ENCODE measurements at regions not wholly inside any gene's neighbourhood (a gene's known extent, or its start where the extent isn't known, plus 50 kb on each side); places are given as distances from the start of the nearest gene placed in this dataset.

GRCh38 chr4:125994024-125994423 lies 679.3 kb downstream of the FAT4 start:
- Mint-ChIP-seq H3K27ac (no peak overlapping the region), H3K4me3 (no peak overlapping the region), H3K9me3 (ENCODE audit: insufficient read depth) (no peaks in the 10 kb centered on the region), H3K4me1 (no peaks in the 10 kb centered on the region), H3K27me3 (no peaks in the 10 kb centered on the region)
- Histone ChIP-seq H3K4me2 (replicated peaks; ENCODE audit: low read depth, low read length, poor library complexity, severe bottlenecking) (no peak overlapping the region), H3K36me3 (replicated peaks in 1 of 2; ENCODE audit: control extremely low read depth in 1 of 2, control insufficient read depth in 1 of 2, extremely low read depth in 1 of 2, insufficient read depth in 2 of 2, low read length in 1 of 2) (no peaks in the 10 kb centered on the region), H3K79me2 (ENCODE audit: control insufficient read depth, insufficient read depth, low read length) (no peaks in the 10 kb centered on the region), H3K27me3 (replicated peaks in 1 of 4; ENCODE audit: control extremely low read depth in 1 of 4, control insufficient read depth in 3 of 4, insufficient read depth in 4 of 4, low read length in 3 of 4) (no peaks in the 10 kb centered on the region), H2AFZ (ENCODE audit: insufficient read depth, low read depth, low read length, poor library complexity, severe bottlenecking) (no peak overlapping the region), H3K4me3 (ENCODE audit: control extremely low read depth in 1 of 5, extremely low read depth in 1 of 5, insufficient read depth in 1 of 5, low read depth in 2 of 5, low read length in 4 of 5) (no peak overlapping the region), H3K27ac (ENCODE audit: low read length in 2 of 2) (no peak overlapping the region), H4K20me1 (ENCODE audit: control insufficient read depth, insufficient read depth, low read length, poor library complexity, severe bottlenecking) (no peaks in the 10 kb centered on the region), H3K4me1 (ENCODE audit: control insufficient read depth in 2 of 2, insufficient read depth in 2 of 2, low read length in 2 of 2) (no peaks in the 10 kb centered on the region), H3K9me3 (ENCODE audit: control extremely low read depth in 1 of 3, control insufficient read depth in 2 of 3, insufficient read depth in 1 of 3, low read length in 2 of 3) (no peaks in the 10 kb centered on the region), H3K9ac (ENCODE audit: low read length) (no peak overlapping the region)
- no peak for ATAC-seq (ENCODE audit: low read depth)
- ChIA-PET POLR2A (no interaction called here), CTCF (interaction anchor here (0.7 kb wide), 1 partner anchor 12 kb away, joined by 3 read pairs; no protein-coding TSS in a partner anchor)
- WGBS (ENCODE audit: insufficient coverage) = 96% methylated on average over 4 of the region's 9 CpGs
- intact Hi-C loops (cut with micrococcal nuclease) = no loop called here
- TF ChIP-seq CTCF (IDR thresholded peaks at IDR 0.05) (no peak), EZH2 (IDR thresholded peaks at IDR 0.05; ENCODE audit: borderline replicate concordance, insufficient read depth, low read depth, low read length, poor library complexity, severe bottlenecking) (no peak)
- DNase-seq = no peak

- no peaks in the 10 kb centered on the region for H3K27me3 ChIP-seq (replicated peaks in 1 of 4; ENCODE audit: control extremely low read depth in 1 of 4, control insufficient read depth in 3 of 4, insufficient read depth in 4 of 4, low read length in 3 of 4)
- CTCF ChIA-PET = interaction anchor here (0.7 kb wide), 1 partner anchor 12 kb away, joined by 3 read pairs; no protein-coding TSS in a partner anchor
- no peaks in the 10 kb centered on the region for H3K9me3 ChIP-seq (ENCODE audit: control extremely low read depth in 1 of 3, control insufficient read depth in 2 of 3, insufficient read depth in 1 of 3, low read length in 2 of 3)
- no peak overlapping the region for H2AFZ ChIP-seq (ENCODE audit: insufficient read depth, low read depth, low read length, poor library complexity, severe bottlenecking)
- TF ChIP-seq CTCF (IDR thresholded peaks at IDR 0.05) = no peak
- TF ChIP-seq EZH2 (IDR thresholded peaks at IDR 0.05; ENCODE audit: borderline replicate concordance, insufficient read depth, low read depth, low read length, poor library complexity, severe bottlenecking) = no peak
- WGBS (ENCODE audit: insufficient coverage) = no CpG with 5 or more reads among the region's 1 CpG
- no peak overlapping the region for H3K27ac ChIP-seq (ENCODE audit: low read length in 2 of 2)
- no peaks in the 10 kb centered on the region for H3K79me2 ChIP-seq (ENCODE audit: control insufficient read depth, insufficient read depth, low read length)
- Mint-ChIP-seq H3K27ac (no peak overlapping the region), H3K9me3 (ENCODE audit: insufficient read depth) (no peaks in the 10 kb centered on the region), H3K4me1 (no peaks in the 10 kb centered on the region), H3K27me3 (no peaks in the 10 kb centered on the region), H3K4me3 (no peak overlapping the region)
- no peak overlapping the region for H3K4me3 ChIP-seq (ENCODE audit: control extremely low read depth in 1 of 5, extremely low read depth in 1 of 5, insufficient read depth in 1 of 5, low read depth in 2 of 5, low read length in 4 of 5)
- no peaks in the 10 kb centered on the region for H3K4me1 ChIP-seq (ENCODE audit: control insufficient read depth in 2 of 2, insufficient read depth in 2 of 2, low read length in 2 of 2)
- DNase-seq = no peak
- intact Hi-C loops (cut with micrococcal nuclease) = no loop called here
- no peaks in the 10 kb centered on the region for H4K20me1 ChIP-seq (ENCODE audit: control insufficient read depth, insufficient read depth, low read length, poor library complexity, severe bottlenecking)
- H3K9ac ChIP-seq (ENCODE audit: low read length) = no peak overlapping the region
- ATAC-seq (ENCODE audit: low read depth) = no peak
- H3K4me2 ChIP-seq (replicated peaks; ENCODE audit: low read depth, low read length, poor library complexity, severe bottlenecking) = no peak overlapping the region
- POLR2A ChIA-PET = no interaction called here
- H3K36me3 ChIP-seq (replicated peaks in 1 of 2; ENCODE audit: control extremely low read depth in 1 of 2, control insufficient read depth in 1 of 2, extremely low read depth in 1 of 2, insufficient read depth in 2 of 2, low read length in 1 of 2) = no peaks in the 10 kb centered on the region
Observed at GRCh38 chr4:125994430-125994829, 679.7 kb downstream of the FAT4 start.

Measured in B cell (primary cell).